Common myeloid progenitor, CD34-positive (primary cell): ENCODE measurements at regions not wholly inside any gene's neighbourhood (a gene's known extent, or its start where the extent isn't known, plus 50 kb on each side); places are given as distances from the start of the nearest gene placed in this dataset.

Source experiments
- CTCF ChIA-PET: fragments of 350-600 bp; sonication (Branson Sonifier 250); formaldehyde crosslinking; loops from one replicate; lab custom pipeline; 2021; ENCODE audit warnings: antibody characterized with exemption; lab: Charles Lee
- POLR2A ChIA-PET: fragments of 350-600 bp; sonication (Branson Sonifier 250); formaldehyde crosslinking; loops from one replicate; lab custom pipeline; 2021; ENCODE audit warnings: antibody characterized with exemption; lab: Charles Lee
- DNase-seq, 3 donors: peaks; one replicate each; pipeline versions ENCODE4 v3.0.0 to v3.0.0-alpha.2; 2013
- H3K27ac ChIP-seq, 2 experiments: 1 replicate in 1 of 2; 2 replicates in 1 of 2; pipeline ENCODE4 v1.7.0; 2013; ENCODE audit warnings: inconsistent platforms in 2 of 2, low read length in 2 of 2, mild to moderate bottlenecking in 2 of 2, low read depth in 1 of 2, moderate library complexity in 1 of 2; ENCODE audit not compliant: severe bottlenecking in 2 of 2, insufficient read depth in 1 of 2, poor library complexity in 1 of 2
- H3K27me3 ChIP-seq, 5 experiments: replicated peaks in 2 of 5; 1 replicate in 3 of 5; 2 replicates in 2 of 5; pipeline versions ENCODE4 v1.6.1 to v1.7.0; 2013; ENCODE audit warnings: low read length in 4 of 5, mild to moderate bottlenecking in 2 of 5, moderate library complexity in 2 of 5, inconsistent platforms in 1 of 5; ENCODE audit not compliant: insufficient read depth in 5 of 5, control insufficient read depth in 4 of 5
- H3K36me3 ChIP-seq, 4 experiments: 1 replicate in 2 of 4; 2 replicates in 2 of 4; pipeline versions ENCODE4 v1.6.1 to v1.7.0; 2013; ENCODE audit warnings: low read length in 3 of 4, control low read depth in 1 of 4, mild to moderate bottlenecking in 1 of 4; ENCODE audit not compliant: control insufficient read depth in 4 of 4, insufficient read depth in 4 of 4
- H3K4me1 ChIP-seq, 4 experiments: 1 replicate in 3 of 4; 2 replicates in 1 of 4; pipeline versions ENCODE4 v1.6.1 to v1.7.1; 2013; ENCODE audit warnings: low read length in 3 of 4, mild to moderate bottlenecking in 3 of 4, control low read depth in 1 of 4, inconsistent platforms in 1 of 4, moderate library complexity in 1 of 4; ENCODE audit not compliant: control insufficient read depth in 4 of 4, insufficient read depth in 4 of 4; ENCODE audit errors: control extremely low read depth in 1 of 4
- H3K4me3 ChIP-seq, 7 experiments: 1 replicate in 4 of 7; 2 replicates in 3 of 7; pipeline versions ENCODE4 v1.5.1 to v1.7.0; 2013; ENCODE audit warnings: mild to moderate bottlenecking in 7 of 7, low read length in 6 of 7, moderate library complexity in 6 of 7, inconsistent platforms in 2 of 7, low read depth in 2 of 7, control low read depth in 1 of 7; ENCODE audit not compliant: insufficient read depth in 4 of 7, control insufficient read depth in 1 of 7; ENCODE audit errors: extremely low read depth in 1 of 7
- H3K9me3 ChIP-seq, 5 experiments: 1 replicate in 4 of 5; 2 replicates in 1 of 5; pipeline versions ENCODE4 v1.6.1 to v1.7.1; 2013; ENCODE audit warnings: low read length in 4 of 5, mild to moderate bottlenecking in 2 of 5, inconsistent platforms in 1 of 5, low read depth in 1 of 5, moderate library complexity in 1 of 5; ENCODE audit not compliant: control insufficient read depth in 4 of 5, insufficient read depth in 2 of 5; ENCODE audit errors: control extremely low read depth in 1 of 5
- WGBS: methylation state at CpG from one replicate; pipeline ENCODE4 v1.1.5; 2013; ENCODE audit not compliant: insufficient coverage; 5-methylcytosine and 5-hydroxymethylcytosine counted together

DNA sequence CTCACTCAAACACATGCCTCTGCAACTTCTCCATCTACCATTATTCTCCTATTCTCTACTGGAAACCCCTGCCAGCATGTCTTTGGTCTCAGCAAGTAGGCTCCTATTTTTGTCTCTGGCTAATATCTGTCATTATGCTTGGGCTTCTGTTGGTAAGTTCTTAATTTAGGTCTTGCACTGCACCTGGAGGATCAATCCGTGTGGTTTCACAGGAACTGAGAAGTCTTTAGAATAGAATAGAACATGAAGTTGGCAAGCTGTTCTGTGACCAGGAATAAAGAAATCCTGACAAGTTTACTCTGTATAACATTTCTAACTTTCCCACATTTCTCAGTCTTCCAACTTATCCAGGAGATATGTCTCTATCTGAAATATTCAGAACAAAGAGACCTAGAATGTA is 219.5 kb upstream of the GYPC start:
- no peak for DNase-seq
- H3K36me3 ChIP-seq, result no peaks in the 10 kb centered on the region
- H3K4me3 ChIP-seq, result no peak overlapping the region
- ChIA-PET POLR2A (no interaction called here), CTCF (no interaction called here)
- no peaks in the 10 kb centered on the region for H3K27me3 ChIP-seq
- no peaks in the 10 kb centered on the region for H3K4me1 ChIP-seq
- no CpG with 5 or more reads among the region's 1 CpG for WGBS
- no peak overlapping the region for H3K27ac ChIP-seq
- H3K9me3 ChIP-seq, result no peaks in the 10 kb centered on the region

GRCh38 chr2:126437016-126437415 is 218.9 kb upstream of the GYPC start:
- no peak overlapping the region for H3K27ac ChIP-seq
- H3K4me1 ChIP-seq, result no peaks in the 10 kb centered on the region
- 71% methylated on average over 2 of the region's 6 CpGs for WGBS
- no peaks in the 10 kb centered on the region for H3K9me3 ChIP-seq
- no peaks in the 10 kb centered on the region for H3K36me3 ChIP-seq
- no peak for DNase-seq
- no peak overlapping the region for H3K4me3 ChIP-seq
- CTCF ChIA-PET, result no interaction called here
- POLR2A ChIA-PET, result no interaction called here
- no peaks in the 10 kb centered on the region for H3K27me3 ChIP-seq

DNA sequence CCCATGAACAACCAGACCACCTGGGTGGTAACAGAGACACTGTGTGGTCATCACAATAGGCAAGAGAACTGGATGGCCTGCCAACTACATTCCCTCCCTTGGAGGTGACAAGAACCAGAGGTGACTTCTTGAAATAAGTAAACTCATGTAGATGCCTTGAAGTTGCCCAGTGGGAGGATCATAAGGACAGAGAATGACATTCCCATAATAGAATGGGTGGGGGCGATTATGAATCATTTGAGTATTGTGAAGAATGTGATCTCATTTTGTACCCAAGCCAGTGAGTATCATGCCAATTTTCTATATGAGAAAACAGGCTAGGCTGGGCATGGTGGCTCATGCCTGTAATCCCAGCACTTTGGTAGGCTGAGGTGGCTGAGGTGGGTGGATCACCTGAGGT is 211.4 kb upstream of the GYPC start:
- WGBS, result 83% methylated on average over 1 of the region's 1 CpG
- CTCF ChIA-PET, result no interaction called here
- no peak overlapping the region for H3K4me3 ChIP-seq
- H3K4me1 ChIP-seq, result no peaks in the 10 kb centered on the region
- H3K36me3 ChIP-seq, result no peaks in the 10 kb centered on the region
- POLR2A ChIA-PET, result no interaction called here
- DNase-seq, result no peak
- no peaks in the 10 kb centered on the region for H3K9me3 ChIP-seq
- H3K27me3 ChIP-seq, result peaks cover 0 to 2% (median 0%) of the 10 kb centered on the region in 5 experiments
- no peak overlapping the region for H3K27ac ChIP-seq

GRCh38 chr2:126446106-126446695 is 209.8 kb upstream of the GYPC start:
- no peaks in the 10 kb centered on the region for H3K9me3 ChIP-seq
- H3K4me1 ChIP-seq, result no peaks in the 10 kb centered on the region
- no peak overlapping the region for H3K4me3 ChIP-seq
- peaks cover 0 to 2% (median 0%) of the 10 kb centered on the region in 5 experiments for H3K27me3 ChIP-seq
- no peak overlapping the region for H3K27ac ChIP-seq
- ChIA-PET POLR2A (no interaction called here), CTCF (no interaction called here)
- WGBS, result 93% methylated on average over 3 of the region's 3 CpGs
- H3K36me3 ChIP-seq, result no peaks in the 10 kb centered on the region
- DNase-seq, result no peak

DNA sequence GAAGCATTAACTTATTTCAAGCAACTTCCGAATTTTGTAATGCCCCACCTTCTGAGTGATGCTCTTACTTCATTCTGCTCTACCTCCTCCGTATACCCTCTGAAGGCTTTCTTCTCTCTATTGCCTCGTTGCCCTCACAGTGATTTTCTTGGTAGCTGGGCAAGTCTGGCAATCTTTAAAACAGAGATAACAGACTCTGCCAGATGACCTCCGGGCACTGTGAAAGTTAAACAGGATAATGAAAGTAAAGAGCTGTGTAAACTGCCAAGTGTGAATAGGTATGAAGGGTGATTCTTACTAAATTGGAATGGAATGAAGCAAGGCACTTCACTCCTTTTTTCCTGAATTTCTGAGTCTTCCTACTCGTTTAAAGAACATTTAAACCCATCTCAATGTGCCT is 207.3 kb upstream of the GYPC start:
- no peaks in the 10 kb centered on the region for H3K36me3 ChIP-seq
- no peaks in the 10 kb centered on the region for H3K4me1 ChIP-seq
- ChIA-PET POLR2A (no interaction called here), CTCF (no interaction called here)
- no peak overlapping the region for H3K4me3 ChIP-seq
- no peak overlapping the region for H3K27ac ChIP-seq
- no peak for DNase-seq
- peaks cover 0 to 2% (median 0%) of the 10 kb centered on the region in 5 experiments for H3K27me3 ChIP-seq
- H3K9me3 ChIP-seq, result no peaks in the 10 kb centered on the region
- 69% methylated on average over 3 of the region's 5 CpGs for WGBS

DNA sequence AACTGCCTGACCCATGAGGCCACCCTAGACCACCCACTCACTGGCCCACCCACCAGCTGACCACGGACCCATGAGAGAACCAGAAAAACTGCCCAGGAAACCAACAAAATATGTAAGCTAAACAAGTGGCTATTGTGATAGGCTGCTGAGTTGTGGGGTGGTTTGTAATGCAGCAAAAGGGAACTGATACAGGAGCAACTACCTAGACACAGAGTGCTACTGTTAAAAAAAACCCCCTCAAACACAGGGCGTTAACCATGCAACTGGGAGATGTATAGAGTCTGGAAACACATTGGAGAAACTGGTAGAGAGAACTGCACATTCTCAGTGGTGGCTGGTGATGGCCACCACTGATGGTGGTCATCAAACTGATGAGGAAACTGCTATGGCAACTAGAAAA is 206.3 kb upstream of the GYPC start:
- 80% methylated on average over 1 of the region's 2 CpGs for WGBS
- H3K27me3 ChIP-seq, result peaks cover 0 to 2% (median 0%) of the 10 kb centered on the region in 5 experiments
- no peak for DNase-seq
- no peaks in the 10 kb centered on the region for H3K9me3 ChIP-seq
- H3K4me3 ChIP-seq, result no peak overlapping the region
- CTCF ChIA-PET, result no interaction called here
- H3K4me1 ChIP-seq, result no peaks in the 10 kb centered on the region
- H3K36me3 ChIP-seq, result no peaks in the 10 kb centered on the region
- POLR2A ChIA-PET, result no interaction called here
- no peak overlapping the region for H3K27ac ChIP-seq

- Histone ChIP-seq H3K27ac (no peak overlapping the region), H3K4me3 (no peak overlapping the region), H3K9me3 (no peaks in the 10 kb centered on the region), H3K27me3 (peaks cover 0 to 2% (median 0%) of the 10 kb centered on the region in 5 experiments), H3K4me1 (no peaks in the 10 kb centered on the region), H3K36me3 (no peaks in the 10 kb centered on the region)
- WGBS, result 92% methylated on average over 5 of the region's 8 CpGs
- no peak for DNase-seq
- ChIA-PET CTCF (no interaction called here), POLR2A (no interaction called here)
Measured at GRCh38 chr2:126463892-126464674, 191.9 kb upstream of the GYPC start.
